HG02642 (cell line): ENCODE measurements at regions not wholly inside any gene's neighbourhood (a gene's known extent, or its start where the extent isn't known, plus 50 kb on each side); places are given as distances from the start of the nearest gene placed in this dataset.

ENCODE experiments used
- ATAC-seq: cut with Tn5 transposase; IDR thresholded peaks from one replicate; pipeline ENCODE4 v1.9.1; 2021; ENCODE audit warnings: mild to moderate bottlenecking; ENCODE audit not compliant: unreplicated experiment, poor library complexity

GRCh38 chr10:78852466-78853240, 216.1 kb upstream of the ZMIZ1 start:
- no peak for ATAC-seq

- ATAC-seq, result no peak
These were observed 214.9 kb upstream of the ZMIZ1 start for GRCh38 chr10:78853864-78854263.

GRCh38 chr10:78856421-78856820, 212.3 kb upstream of the ZMIZ1 start:
- ATAC-seq, result no peak

GRCh38 chr10:78857193-78857592, 211.6 kb upstream of the ZMIZ1 start:
- no peak for ATAC-seq

GRCh38 chr10:78859266-78859665, 209.5 kb upstream of the ZMIZ1 start:
- ATAC-seq, result no peak

GRCh38 chr10:78859769-78860168, 209.0 kb upstream of the ZMIZ1 start:
- ATAC-seq, result no peak

GRCh38 chr10:78860260-78860914, 208.4 kb upstream of the ZMIZ1 start:
- no peak for ATAC-seq

- ATAC-seq, result no peak
These were observed 207.0 kb upstream of the ZMIZ1 start for GRCh38 chr10:78861529-78862327.

GRCh38 chr10:78862328-78862640, 206.5 kb upstream of the ZMIZ1 start:
- ATAC-seq, result no peak

GRCh38 chr10:78863140-78863905, 205.4 kb upstream of the ZMIZ1 start:
- ATAC-seq, result no peak

GRCh38 chr10:78863906-78864239, 204.9 kb upstream of the ZMIZ1 start:
- ATAC-seq, result no peak

- no peak for ATAC-seq
These were observed 203.8 kb upstream of the ZMIZ1 start for GRCh38 chr10:78864761-78865537.

- ATAC-seq, result no peak
These were observed 203.3 kb upstream of the ZMIZ1 start for GRCh38 chr10:78865538-78865875.

- no peak for ATAC-seq
These were observed 202.6 kb upstream of the ZMIZ1 start for GRCh38 chr10:78865931-78866717.

- ATAC-seq, result no peak
These were observed 201.8 kb upstream of the ZMIZ1 start for GRCh38 chr10:78866731-78867554.

- no peak for ATAC-seq
These were observed 201.2 kb upstream of the ZMIZ1 start for GRCh38 chr10:78867555-78867939.

- ATAC-seq, result no peak
These were observed 200.7 kb upstream of the ZMIZ1 start for GRCh38 chr10:78868048-78868447.

- ATAC-seq, result no peak
These were observed 200.3 kb upstream of the ZMIZ1 start for GRCh38 chr10:78868456-78868855.

GRCh38 chr10:78868861-78869260, 199.9 kb upstream of the ZMIZ1 start:
- no peak for ATAC-seq
